WERI-Rb-1 (cell line): ENCODE measurements at regions not wholly inside any gene's neighbourhood (a gene's known extent, or its start where the extent isn't known, plus 50 kb on each side); places are given as distances from the start of the nearest gene placed in this dataset.

Experiments
- DNase-seq: peaks from one replicate; pipeline ENCODE4 v3.0.0-alpha.2; 2020
- H3K27ac ChIP-seq: fragments of 250-450 bp; sonication (Bioruptor Pico); 2 replicates; pipeline ENCODE4 v1.5.1; 2020; ENCODE audit warnings: mild to moderate bottlenecking, moderate library complexity
- H3K27me3 ChIP-seq: fragments of 250-450 bp; sonication (Bioruptor Pico); 2 replicates; pipeline ENCODE4 v1.5.1; 2021; ENCODE audit warnings: mild to moderate bottlenecking, low read depth, moderate library complexity; ENCODE audit not compliant: insufficient read depth, severe bottlenecking
- H3K36me3 ChIP-seq: fragments of 250-450 bp; sonication (Bioruptor Pico); 2 replicates; pipeline ENCODE4 v1.5.1; 2020; ENCODE audit warnings: mild to moderate bottlenecking, moderate library complexity
- H3K4me3 ChIP-seq: 2 replicates; pipeline ENCODE4 v1.5.1; 2011; ENCODE audit warnings: low read depth, mild to moderate bottlenecking, control low read depth, low read length
- H3K9me3 ChIP-seq: fragments of 250-450 bp; sonication (Bioruptor Pico); 2 replicates; pipeline ENCODE4 v1.5.1; 2021; ENCODE audit warnings: mild to moderate bottlenecking, moderate library complexity; ENCODE audit not compliant: severe bottlenecking
- CTCF ChIP-seq: IDR thresholded peaks from 2 replicates; pipeline ENCODE4 v1.5.1; 2011; ENCODE audit warnings: low read depth, mild to moderate bottlenecking, control low read depth, inconsistent platforms, low read length

GRCh38 chr14:38704220-38704619 lies 398.8 kb downstream of the SEC23A start:
- H3K36me3 ChIP-seq, result no peaks in the 10 kb centered on the region
- H3K27ac ChIP-seq, result no peak overlapping the region
- TF ChIP-seq CTCF, result no peak
- no peak for DNase-seq
- H3K27me3 ChIP-seq, result peaks cover 42% of the 10 kb centered on the region
- no peaks in the 10 kb centered on the region for H3K9me3 ChIP-seq
- no peak overlapping the region for H3K4me3 ChIP-seq

DNA sequence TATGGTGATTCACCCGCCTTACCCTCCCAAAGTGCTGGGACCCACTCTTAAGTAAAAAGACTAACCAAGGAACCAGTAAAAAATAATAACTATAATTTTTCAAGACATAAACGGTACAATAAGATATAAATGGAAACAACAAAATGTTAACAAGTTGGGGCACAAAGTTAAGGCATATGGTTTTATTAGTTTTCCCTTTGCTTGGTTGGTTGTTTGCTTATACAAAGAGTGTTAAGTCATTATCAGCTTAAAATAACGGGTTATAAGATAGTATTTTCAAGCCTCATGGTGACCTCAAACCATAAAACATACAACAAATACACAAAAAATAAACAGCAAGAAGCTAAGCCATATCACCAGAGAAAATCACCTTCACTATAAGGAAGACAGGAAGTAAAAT lies 406.1 kb downstream of the SEC23A start:
- H3K27ac ChIP-seq, result no peak overlapping the region
- H3K27me3 ChIP-seq, result peaks cover 23% of the 10 kb centered on the region
- H3K9me3 ChIP-seq, result no peaks in the 10 kb centered on the region
- TF ChIP-seq CTCF, result no peak
- no peak for DNase-seq
- no peak overlapping the region for H3K4me3 ChIP-seq
- no peaks in the 10 kb centered on the region for H3K36me3 ChIP-seq

DNA sequence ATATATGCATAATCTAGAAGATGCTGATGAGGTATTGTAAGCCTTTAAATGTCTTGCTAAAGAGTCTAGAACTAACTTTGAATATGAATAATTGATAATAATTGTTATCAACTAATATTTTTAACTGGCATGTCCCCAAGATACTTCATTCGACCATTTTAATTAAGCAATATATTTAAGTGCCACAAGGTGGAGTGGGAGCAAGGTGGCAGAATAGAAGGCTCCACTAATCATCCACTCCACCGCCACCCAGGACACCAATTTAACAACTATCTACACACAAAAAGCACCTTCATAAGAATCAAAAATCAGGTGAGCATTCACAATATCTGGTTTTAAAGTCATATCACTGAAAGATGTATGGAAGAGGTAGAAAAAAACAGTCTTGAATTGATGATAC lies 409.6 kb downstream of the SEC23A start:
- DNase-seq, result no peak
- H3K4me3 ChIP-seq, result no peak overlapping the region
- H3K27ac ChIP-seq, result no peak overlapping the region
- TF ChIP-seq CTCF, result no peak
- peaks cover 24% of the 10 kb centered on the region for H3K27me3 ChIP-seq
- no peaks in the 10 kb centered on the region for H3K36me3 ChIP-seq
- H3K9me3 ChIP-seq, result no peaks in the 10 kb centered on the region

DNA sequence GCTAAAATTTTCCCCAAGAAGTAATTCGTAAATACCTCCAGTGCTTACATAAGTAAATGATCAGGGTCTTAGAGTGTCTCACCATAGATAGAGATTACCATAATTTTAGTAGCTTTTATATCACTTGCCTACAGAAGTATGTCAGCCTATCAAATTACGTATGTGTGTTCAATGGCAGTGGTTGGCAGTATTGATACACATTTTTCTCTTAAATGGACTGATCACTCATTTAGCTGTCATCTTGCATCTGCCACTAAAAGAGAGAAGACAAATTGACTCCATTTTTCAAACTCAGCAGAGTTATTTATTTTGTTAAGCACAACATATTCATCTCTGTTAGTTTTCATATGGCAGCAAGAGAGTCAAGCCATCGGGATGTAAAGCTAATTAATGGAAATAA lies 413.1 kb upstream of the CLEC14A start:
- no peak overlapping the region for H3K27ac ChIP-seq
- peaks cover 28% of the 10 kb centered on the region for H3K27me3 ChIP-seq
- H3K36me3 ChIP-seq, result no peaks in the 10 kb centered on the region
- no peaks in the 10 kb centered on the region for H3K9me3 ChIP-seq
- no peak for TF ChIP-seq CTCF
- no peak overlapping the region for H3K4me3 ChIP-seq
- DNase-seq, result no peak

GRCh38 chr14:38663382-38663781 lies 407.5 kb upstream of the CLEC14A start:
- Histone ChIP-seq H3K27ac (no peak overlapping the region), H3K4me3 (no peak overlapping the region), H3K27me3 (peaks cover 48% of the 10 kb centered on the region), H3K9me3 (no peaks in the 10 kb centered on the region), H3K36me3 (no peaks in the 10 kb centered on the region)
- no peak for DNase-seq
- no peak for TF ChIP-seq CTCF

- DNase-seq, result no peak
- Histone ChIP-seq H3K4me3 (no peak overlapping the region), H3K27me3 (peaks cover 51% of the 10 kb centered on the region), H3K27ac (no peak overlapping the region), H3K9me3 (no peaks in the 10 kb centered on the region), H3K36me3 (no peaks in the 10 kb centered on the region)
- TF ChIP-seq CTCF, result no peak
Observed at GRCh38 chr14:38662781-38663180, 406.9 kb upstream of the CLEC14A start.
